Right ventricle myocardium inferior (tissue), 1 donor: ENCODE measurements at regions not wholly inside any gene's neighbourhood (a gene's known extent, or its start where the extent isn't known, plus 50 kb on each side); places are given as distances from the start of the nearest gene placed in this dataset.
A peak's percentile ranks its signal among the peaks of the same experiment; 100 is the strongest.
"Not testable (repeated sequence)": the region's sequence is repeated elsewhere in the genome, so short reads cannot be mapped to it uniquely, and the experiment has no call there.

ENCODE experiments used
- ATAC-seq: fragments of 200-7000 bp; cut with Tn5 transposase; one replicate; pipeline ENCODE4 v1.9.1; 2020; ENCODE audit warnings: mild to moderate bottlenecking, moderate library complexity
- DNase-seq: peaks from one replicate; pipeline ENCODE4 v3.0.0; 2021; ENCODE audit errors: missing footprints
- intact Hi-C: fragments of 100-400 bp; cut with DNase I; formaldehyde crosslinking; loops from one replicate; pipeline ENCODE4 v1.11.0; 2022
- donor health status: DM: no; HTN: yes; CAD: no; lungs with severe emphysema.

GRCh38 chr4:123676890-123677229 is 280.3 kb downstream of the SPRY1 start:
- ATAC-seq (no peak), DNase-seq (no peak)
- intact Hi-C loops: no loop called here

DNA sequence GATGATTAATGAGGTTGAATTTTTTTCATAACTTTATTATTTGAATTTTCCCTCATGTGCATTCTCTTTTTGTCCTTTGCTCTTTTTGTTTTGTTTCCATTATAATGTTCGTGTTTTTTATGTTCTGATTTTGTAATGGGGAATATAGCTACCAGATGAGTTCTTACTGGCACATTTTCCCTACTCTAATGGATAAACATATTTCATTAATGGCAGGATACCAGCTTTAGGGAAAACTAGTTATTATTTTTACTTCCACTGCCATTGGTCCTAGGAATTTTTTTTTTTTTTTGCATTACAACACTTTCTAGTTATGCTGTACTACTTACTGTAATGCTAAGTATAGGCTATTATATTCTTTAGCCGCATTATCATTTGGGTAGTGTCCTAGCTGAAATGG is 286.3 kb downstream of the SPRY1 start:
- DNase-seq: no peak
- no peak for ATAC-seq
- intact Hi-C loops: no loop called here

GRCh38 chr4:123684937-123685336 is 288.3 kb downstream of the SPRY1 start:
- DNase-seq, intact Hi-C loops, ATAC-seq: not testable (repeated sequence)

- ATAC-seq, DNase-seq, intact Hi-C loops: not testable (repeated sequence)
These were observed 298.9 kb downstream of the SPRY1 start for GRCh38 chr4:123695531-123695930.

- intact Hi-C loops: no loop called here
- no peak for ATAC-seq
- no peak for DNase-seq
These were observed 300.1 kb downstream of the SPRY1 start for GRCh38 chr4:123696687-123697086.

GRCh38 chr4:123698556-123698955 is 302.0 kb downstream of the SPRY1 start:
- intact Hi-C loops: no loop called here
- no peak for ATAC-seq
- DNase-seq: no peak

GRCh38 chr4:123699880-123700771 is 303.5 kb downstream of the SPRY1 start:
- intact Hi-C loops: no loop called here
- ATAC-seq (peak; percentile 83), DNase-seq (no peak)

GRCh38 chr4:123701131-123701575 is 304.6 kb downstream of the SPRY1 start:
- ATAC-seq (no peak), DNase-seq (no peak)
- intact Hi-C loops: no loop called here

- ATAC-seq (no peak), DNase-seq (no peak)
These were observed 308.8 kb downstream of the SPRY1 start for GRCh38 chr4:123705419-123705818.

GRCh38 chr4:123706973-123707372 is 310.4 kb downstream of the SPRY1 start:
- intact Hi-C loops: no loop called here
- DNase-seq: no peak
- ATAC-seq: no peak

More at GRCh38 chr4:123705419-123705818, 308.8 kb downstream of the SPRY1 start:
- intact Hi-C loops: no loop called here

DNA sequence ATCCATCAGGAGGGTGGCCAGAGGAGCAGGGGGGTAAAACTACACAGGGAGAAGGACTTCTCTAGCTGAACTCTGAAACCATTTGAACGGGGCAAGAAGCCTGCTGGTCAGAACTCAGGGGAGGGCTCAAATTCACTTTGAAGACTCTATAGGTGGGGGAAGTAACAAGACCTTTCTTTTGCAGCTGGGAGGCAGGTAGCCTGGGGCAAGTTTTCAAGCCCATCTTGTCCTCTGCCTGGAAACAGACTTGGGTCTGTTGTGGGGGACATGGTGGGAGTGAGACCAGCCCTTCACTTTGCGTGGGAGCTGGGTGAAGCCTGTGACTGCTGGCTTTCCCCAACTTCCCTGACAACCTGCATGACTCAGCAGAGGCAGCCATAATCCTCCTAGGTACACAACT is 312.3 kb downstream of the SPRY1 start:
- intact Hi-C loops: no loop called here
- DNase-seq: no peak
- ATAC-seq: no peak

- intact Hi-C loops: no loop called here
- no peak for ATAC-seq
- no peak for DNase-seq
These were observed 312.7 kb downstream of the SPRY1 start for GRCh38 chr4:123709336-123709735.

GRCh38 chr4:123731035-123731434 is 334.4 kb downstream of the SPRY1 start:
- intact Hi-C loops: no loop called here
- ATAC-seq (no peak), DNase-seq (no peak)

DNA sequence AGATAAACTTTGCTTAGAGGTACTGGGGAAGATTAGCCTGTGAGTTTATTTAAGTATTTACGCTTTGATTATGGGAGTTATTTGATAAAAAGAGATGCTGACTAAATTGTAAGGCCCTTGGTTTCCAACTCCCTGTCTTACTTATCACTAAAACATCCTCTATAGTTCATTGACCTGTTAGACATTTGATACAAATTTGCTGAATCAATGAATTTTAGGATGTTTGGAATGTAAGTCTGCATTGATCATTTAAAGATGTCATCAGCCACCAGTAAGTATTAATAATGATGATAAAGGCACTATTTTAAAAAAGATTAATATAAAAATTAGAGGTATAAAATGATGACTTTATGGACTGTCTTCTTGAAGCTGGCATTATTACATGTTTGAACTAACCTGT is 340.6 kb downstream of the SPRY1 start:
- intact Hi-C loops: no loop called here
- DNase-seq (no peak), ATAC-seq (no peak)

DNA sequence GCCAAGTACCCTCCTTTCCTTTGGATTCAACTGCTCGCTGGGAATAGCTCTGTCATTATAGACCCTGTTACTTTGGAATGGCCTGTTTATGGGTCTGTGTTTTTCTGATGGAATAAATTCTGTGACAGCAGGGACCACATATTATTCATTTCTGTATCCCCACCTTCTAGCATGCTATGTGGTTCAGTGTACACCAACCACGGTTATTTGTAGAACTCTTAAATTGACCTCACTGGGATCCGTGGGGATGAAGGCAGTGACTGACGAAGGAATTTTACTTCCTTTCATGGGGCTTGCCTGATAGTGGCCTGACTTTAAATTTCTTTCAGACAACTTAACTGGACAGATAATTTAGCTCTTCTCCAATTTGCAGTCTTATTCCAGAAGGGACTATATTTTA is 343.2 kb downstream of the SPRY1 start:
- intact Hi-C loops: loop anchor here (5.0 to 10.0 kb wide), 3 partner anchors 185 to 343 kb away; partner anchors contain the start of gene SPRY1
- no peak for DNase-seq
- no peak for ATAC-seq

DNA sequence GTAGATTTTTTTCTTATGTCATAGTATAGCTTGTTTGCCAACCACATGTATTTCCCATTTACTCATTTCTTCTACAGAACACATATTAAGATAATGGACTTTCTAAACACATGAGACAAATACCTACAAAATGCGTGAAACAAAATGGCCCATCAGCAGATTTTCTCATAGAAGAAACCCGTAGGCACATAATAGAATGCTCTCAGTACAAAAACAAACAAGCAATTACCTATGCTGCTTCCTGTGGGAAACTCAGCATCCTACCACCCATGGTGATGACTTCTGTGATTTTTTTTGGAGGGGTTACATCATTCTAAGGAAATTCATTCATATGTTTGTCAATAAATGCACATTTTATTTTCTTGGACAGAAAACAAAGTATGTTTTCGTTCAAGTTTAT is 343.6 kb downstream of the SPRY1 start:
- intact Hi-C loops: loop anchor here (5.0 to 10.0 kb wide), 3 partner anchors 185 to 343 kb away; partner anchors contain the start of gene SPRY1
- DNase-seq (no peak), ATAC-seq (no peak)

GRCh38 chr4:123741906-123742305 is 345.3 kb downstream of the SPRY1 start:
- ATAC-seq (no peak), DNase-seq (no peak)
- intact Hi-C loops: loop anchor here (5.0 to 10.0 kb wide), 3 partner anchors 187 to 345 kb away; partner anchors contain the start of gene SPRY1

GRCh38 chr4:123743848-123744247 is 347.3 kb downstream of the SPRY1 start:
- intact Hi-C loops: loop anchor here (5.0 to 10.0 kb wide), 3 partner anchors 189 to 347 kb away; partner anchors contain the start of gene SPRY1
- ATAC-seq: peak; percentile 65
- no peak for DNase-seq

DNA sequence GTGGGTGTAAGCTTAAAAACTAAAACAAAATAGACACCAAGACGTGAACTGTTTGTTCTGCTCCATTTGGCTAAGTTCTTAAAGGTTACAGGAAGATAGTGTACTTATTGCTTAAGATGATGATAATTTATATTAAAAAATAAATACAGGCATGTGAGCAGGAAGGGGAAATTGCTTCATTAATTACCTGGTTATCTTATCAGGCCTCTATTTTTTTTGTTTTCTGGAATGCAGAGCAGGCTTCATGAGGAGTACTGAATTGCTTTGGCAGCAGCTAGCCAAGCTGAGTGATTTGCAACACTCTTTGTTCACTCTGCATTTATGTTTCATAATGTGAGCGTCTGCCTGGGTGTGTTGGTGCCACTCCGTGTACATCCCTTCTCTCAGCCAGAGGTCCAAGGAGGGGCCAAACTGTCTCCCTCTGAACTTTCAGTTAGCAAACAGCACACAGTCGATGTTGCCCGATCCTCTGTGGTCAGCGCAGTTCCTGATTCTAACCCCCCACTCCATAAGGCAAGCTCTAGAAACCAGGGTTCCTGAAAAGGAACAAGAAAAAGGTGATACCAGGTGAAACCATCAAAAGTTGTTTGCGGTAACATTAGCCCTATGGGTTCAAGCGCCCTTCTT is 348.2 kb downstream of the SPRY1 start:
- DNase-seq (no peak), ATAC-seq (peak; percentile 75)
- intact Hi-C loops: loop anchor here (5.0 to 10.0 kb wide), 3 partner anchors 190 to 347 kb away; partner anchors contain the start of gene SPRY1

DNA sequence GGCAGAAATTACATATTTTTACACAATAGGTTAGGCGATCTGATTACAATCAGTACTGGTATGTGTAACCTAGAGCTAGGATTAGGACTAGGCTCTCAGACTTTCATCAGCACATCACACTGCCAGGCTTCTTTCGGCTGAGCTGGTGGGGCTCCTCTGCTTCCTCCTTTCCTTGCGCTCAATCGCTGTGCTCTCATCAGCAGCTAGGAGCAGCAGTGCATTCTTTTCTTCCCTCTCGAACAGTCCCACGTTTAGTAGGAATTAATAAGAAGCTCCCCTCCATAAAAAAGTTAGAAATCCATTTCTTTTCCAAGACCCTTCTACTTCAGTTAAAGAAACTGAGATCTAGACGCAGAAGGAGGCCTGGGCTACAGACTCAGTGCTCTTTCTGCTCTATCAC is 350.4 kb downstream of the SPRY1 start:
- intact Hi-C loops: loop anchor here (10.0 kb wide), 2 partner anchors 192 to 238 kb away; no protein-coding TSS in a partner anchor
- DNase-seq: no peak
- no peak for ATAC-seq
